Fibroblast of pulmonary artery (primary cell): ENCODE measurements at regions not wholly inside any gene's neighbourhood (a gene's known extent, or its start where the extent isn't known, plus 50 kb on each side); places are given as distances from the start of the nearest gene placed in this dataset.
A peak's percentile ranks its signal among the peaks of the same experiment; 100 is the strongest.

Experiments used
- DNase-seq: peaks from one replicate; pipeline ENCODE4 v3.0.0-alpha.2; 2010; ENCODE audit warnings: low read depth
- H3K4me3 ChIP-seq: replicated peaks from 2 replicates; pipeline ENCODE4 v1.5.1; 2011; ENCODE audit warnings: low read depth, mild to moderate bottlenecking, control low read depth, low read length, moderate library complexity
- CTCF ChIP-seq: IDR thresholded peaks from 2 replicates; pipeline ENCODE4 v1.5.1; 2011; ENCODE audit warnings: mild to moderate bottlenecking, control low read depth, low read length, inconsistent platforms; ENCODE audit errors: missing control alignments

DNA sequence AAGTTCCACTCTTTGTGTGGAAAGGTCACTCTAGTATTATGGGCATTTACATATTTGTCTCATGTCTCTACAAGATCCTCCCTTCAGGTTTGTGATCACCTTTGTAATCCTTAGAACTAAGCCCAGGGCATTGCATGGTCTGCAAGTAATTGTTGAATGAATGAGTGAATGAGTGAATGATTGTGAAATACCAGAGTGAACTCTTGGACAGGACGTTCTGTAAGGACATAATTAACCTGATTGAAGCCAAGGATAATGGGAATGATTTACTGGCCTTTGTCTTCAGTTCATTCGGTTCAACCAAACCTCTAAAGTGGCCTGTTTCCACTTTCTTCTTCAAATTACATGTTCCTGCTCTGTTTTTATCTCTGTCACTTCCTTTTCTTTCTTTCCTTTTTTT lies 83.0 kb upstream of the TSPAN2 start:
- no peak for TF ChIP-seq CTCF

GRCh38 chr1:115170961-115171392 lies 81.7 kb upstream of the TSPAN2 start:
- DNase-seq = no peak
- no peak overlapping the region for H3K4me3 ChIP-seq
- TF ChIP-seq CTCF = no peak

More for the DNA sequence above, 83.0 kb upstream of the TSPAN2 start:
- DNase-seq = no peak
- no peak overlapping the region for H3K4me3 ChIP-seq

- TF ChIP-seq CTCF = no peak
- no peak overlapping the region for H3K4me3 ChIP-seq
- DNase-seq = peak; percentile 40
These were observed 81.1 kb upstream of the TSPAN2 start for GRCh38 chr1:115170377-115170776.

DNA sequence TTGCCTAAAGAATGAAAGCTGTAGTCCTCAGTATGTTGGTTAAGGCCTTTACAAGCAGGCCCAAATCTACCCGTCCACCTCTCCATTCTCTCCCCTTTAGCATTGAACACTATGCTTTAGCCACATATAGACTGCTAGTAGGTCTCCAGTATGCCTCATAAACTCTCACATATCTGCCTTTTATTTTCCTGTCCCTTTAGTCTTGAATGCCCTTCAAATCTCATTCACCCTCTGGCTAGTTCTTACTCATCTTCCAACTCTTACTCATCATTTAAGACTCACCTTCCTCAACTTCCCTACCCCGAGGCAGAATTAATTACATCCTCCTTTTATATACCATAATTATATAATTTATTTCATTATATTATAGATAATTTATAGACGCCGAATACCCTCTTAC lies 78.7 kb upstream of the TSPAN2 start:
- DNase-seq = no peak
- no peak for TF ChIP-seq CTCF

GRCh38 chr1:115166531-115167091 lies 77.3 kb upstream of the TSPAN2 start:
- no peak overlapping the region for H3K4me3 ChIP-seq
- peak; percentile 93 for DNase-seq
- no peak for TF ChIP-seq CTCF

More for the DNA sequence above, 78.7 kb upstream of the TSPAN2 start:
- H3K4me3 ChIP-seq = no peak overlapping the region

GRCh38 chr1:115165776-115166175 lies 76.5 kb upstream of the TSPAN2 start:
- no peak for DNase-seq
- H3K4me3 ChIP-seq = no peak overlapping the region
- TF ChIP-seq CTCF = no peak
